ENCODE measurements at regions not wholly inside any gene's neighbourhood (a gene's known extent, or its start where the extent isn't known, plus 50 kb on each side); places are given as distances from the start of the nearest gene placed in this dataset.

DNA sequence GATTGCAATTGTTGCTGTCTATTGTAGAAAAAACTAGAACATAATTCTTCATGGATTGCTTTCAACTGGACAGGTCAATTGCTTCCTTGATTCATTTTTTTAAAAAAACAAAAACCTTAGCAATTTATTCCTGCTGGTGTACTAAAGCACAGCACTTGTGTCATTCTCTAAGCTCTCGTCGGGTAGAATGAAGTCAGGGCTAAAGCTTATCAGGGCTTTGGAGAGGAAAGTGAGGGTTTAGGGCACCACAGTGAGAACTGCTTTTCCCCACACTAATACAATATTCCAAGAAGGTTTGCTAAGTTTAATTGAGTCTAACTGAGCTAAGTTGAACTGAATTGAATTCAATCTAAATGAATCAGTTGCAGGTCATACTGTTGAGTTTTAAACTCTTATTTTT, 76.4 kb upstream of the TLR3 start:
- Histone ChIP-seq H3K27ac (no peak overlapping the region), H3K4me3 (no peak overlapping the region)
- peak; percentile 11 for TF ChIP-seq CTCF (IDR thresholded peaks at IDR 0.05)

GRCh38 chr4:185993328-185993973, 75.5 kb upstream of the TLR3 start:
- TF ChIP-seq CTCF (IDR thresholded peaks at IDR 0.05), result no peak
- DNase-seq (ENCODE audit: low spot score), result no peak
- H3K4me3 ChIP-seq, result no peak overlapping the region
- H3K27ac ChIP-seq, result no peak overlapping the region

More for the DNA sequence above, 76.4 kb upstream of the TLR3 start:
- DNase-seq (ENCODE audit: low spot score), result no peak

- no peak overlapping the region for H3K4me3 ChIP-seq
- DNase-seq (ENCODE audit: low spot score), result no peak
- H3K27ac ChIP-seq, result no peak overlapping the region
- no peak for TF ChIP-seq CTCF (IDR thresholded peaks at IDR 0.05)
Measured at GRCh38 chr4:185994750-185995149, 74.2 kb upstream of the TLR3 start.

DNA sequence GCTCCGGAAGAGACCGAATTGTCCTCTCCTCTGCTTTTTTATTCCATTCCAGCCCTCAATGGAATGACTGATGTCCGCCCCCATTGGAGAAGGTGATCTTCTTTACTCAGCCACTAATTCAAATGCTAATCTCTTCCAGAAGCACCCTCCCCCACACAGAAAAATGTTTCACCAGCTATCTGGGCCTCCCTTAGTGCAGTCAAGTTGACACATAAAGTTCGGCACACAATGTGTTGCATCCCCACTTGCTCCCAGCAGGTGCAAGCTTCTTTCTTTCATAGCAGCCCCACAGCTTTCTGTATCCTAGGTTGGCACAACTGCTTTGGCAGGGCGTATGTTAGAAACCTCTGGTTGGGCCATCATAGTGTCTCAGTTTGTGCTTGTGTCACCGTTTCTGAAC, 73.3 kb upstream of the TLR3 start:
- no peak for DNase-seq (ENCODE audit: low spot score)
- no peak for TF ChIP-seq CTCF (IDR thresholded peaks at IDR 0.05)
- no peak overlapping the region for H3K27ac ChIP-seq
- no peak overlapping the region for H3K4me3 ChIP-seq

DNA sequence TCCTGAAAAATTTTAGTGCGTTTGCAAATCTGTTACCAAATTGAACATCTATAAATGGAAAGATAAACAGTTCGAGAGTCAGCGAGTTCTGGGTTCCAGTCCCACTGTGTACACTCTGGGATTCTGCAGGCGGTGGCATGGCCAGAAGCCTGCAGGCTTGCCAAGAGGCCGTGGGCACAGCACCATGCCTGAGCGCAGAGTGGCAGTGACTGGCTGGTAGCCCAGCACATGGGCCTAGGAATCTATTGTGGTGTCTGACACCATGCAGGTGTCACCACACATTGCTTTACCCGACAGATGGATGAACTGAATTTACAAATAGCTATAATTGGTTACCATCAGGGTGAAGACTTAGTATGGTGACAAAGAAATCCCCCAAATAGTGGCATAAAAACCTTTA, 71.7 kb upstream of the TLR3 start:
- Histone ChIP-seq H3K4me3 (no peak overlapping the region), H3K27ac (peak overlapping the region; percentile 50 to 82)
- no peak for TF ChIP-seq CTCF (IDR thresholded peaks at IDR 0.05)
- DNase-seq (ENCODE audit: low spot score), result no peak

GRCh38 chr4:185998791-185999190, 70.2 kb upstream of the TLR3 start:
- no peak for DNase-seq (ENCODE audit: low spot score)
- Histone ChIP-seq H3K27ac (peak overlapping the region; percentile 57 to 82), H3K4me3 (no peak overlapping the region)
- TF ChIP-seq CTCF (IDR thresholded peaks at IDR 0.05), result no peak

- Histone ChIP-seq H3K4me3 (no peak overlapping the region), H3K27ac (peak overlapping the region; percentile 57 to 82)
- no peak for DNase-seq (ENCODE audit: low spot score)
- no peak for TF ChIP-seq CTCF (IDR thresholded peaks at IDR 0.05)
Measured at GRCh38 chr4:185999207-185999606, 69.7 kb upstream of the TLR3 start.
